ENCODE measurements at regions not wholly inside any gene's neighbourhood (a gene's known extent, or its start where the extent isn't known, plus 50 kb on each side); places are given as distances from the start of the nearest gene placed in this dataset.

DNA sequence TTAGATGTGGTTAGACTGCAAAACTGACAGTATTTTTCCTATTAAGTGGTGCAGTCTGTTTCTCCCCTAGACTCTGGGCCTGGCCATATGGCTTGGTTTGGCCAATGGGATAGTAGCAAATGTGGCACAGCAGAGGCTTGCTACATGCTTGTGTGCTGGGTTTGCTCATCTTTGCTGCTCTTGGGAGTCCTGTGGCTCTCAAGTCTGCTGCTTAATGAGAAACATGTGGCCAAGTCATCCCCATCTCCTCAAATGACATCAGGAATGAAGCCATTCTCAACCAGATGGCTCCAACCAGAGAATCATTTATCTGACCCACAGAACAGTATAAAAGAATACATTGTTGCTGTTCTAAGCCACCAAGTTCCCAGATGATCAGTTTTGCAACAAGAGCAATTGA lies 57.1 kb upstream of the PAX3 start:
- peaks cover 18% of the 10 kb centered on the region; the same call in 1 of the 2 replicates for H3K9me3 ChIP-seq (ENCODE audit: insufficient read depth, low read depth)
- H3K79me2 ChIP-seq (ENCODE audit: low read depth) = no peaks in the 10 kb centered on the region
- no peak for DNase-seq
- no TSS peak for BruUV-seq (replicated peaks)
- no peak overlapping the region for H2AFZ ChIP-seq
- no peak overlapping the region for H3K4me3 ChIP-seq
- no peaks in the 10 kb centered on the region for H3K4me1 ChIP-seq (replicated peaks; ENCODE audit: insufficient read depth)
- no peak overlapping the region for H3K27ac ChIP-seq
- no peaks in the 10 kb centered on the region for H3F3A ChIP-seq (ENCODE audit: insufficient read depth, low read depth)
- no peaks in the 10 kb centered on the region for H4K20me1 ChIP-seq (ENCODE audit: insufficient read depth)
- ChIA-PET POLR2A (ENCODE audit: unreplicated experiment) (no interaction called here), CTCF (no interaction called here)
- H3K9me2 ChIP-seq (ENCODE audit: insufficient read depth) = no peaks in the 10 kb centered on the region
- no peak overlapping the region for H3K4me2 ChIP-seq
- no peak for TF ChIP-seq EZH2 (IDR thresholded peaks at IDR 0.05; ENCODE audit: low read depth)
- TF ChIP-seq, protein P1, sequence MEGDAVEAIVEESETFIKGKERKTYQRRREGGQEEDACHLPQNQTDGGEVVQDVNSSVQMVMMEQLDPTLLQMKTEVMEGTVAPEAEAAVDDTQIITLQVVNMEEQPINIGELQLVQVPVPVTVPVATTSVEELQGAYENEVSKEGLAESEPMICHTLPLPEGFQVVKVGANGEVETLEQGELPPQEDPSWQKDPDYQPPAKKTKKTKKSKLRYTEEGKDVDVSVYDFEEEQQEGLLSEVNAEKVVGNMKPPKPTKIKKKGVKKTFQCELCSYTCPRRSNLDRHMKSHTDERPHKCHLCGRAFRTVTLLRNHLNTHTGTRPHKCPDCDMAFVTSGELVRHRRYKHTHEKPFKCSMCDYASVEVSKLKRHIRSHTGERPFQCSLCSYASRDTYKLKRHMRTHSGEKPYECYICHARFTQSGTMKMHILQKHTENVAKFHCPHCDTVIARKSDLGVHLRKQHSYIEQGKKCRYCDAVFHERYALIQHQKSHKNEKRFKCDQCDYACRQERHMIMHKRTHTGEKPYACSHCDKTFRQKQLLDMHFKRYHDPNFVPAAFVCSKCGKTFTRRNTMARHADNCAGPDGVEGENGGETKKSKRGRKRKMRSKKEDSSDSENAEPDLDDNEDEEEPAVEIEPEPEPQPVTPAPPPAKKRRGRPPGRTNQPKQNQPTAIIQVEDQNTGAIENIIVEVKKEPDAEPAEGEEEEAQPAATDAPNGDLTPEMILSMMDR (conservative IDR thresholded peaks at IDR 0.05) = no peak
- intact Hi-C loops (cut with micrococcal nuclease; ENCODE audit: unreplicated experiment) = loop anchor here (5.0 kb wide), 1 partner anchor 66 kb away; the partner anchor contains the start of gene SGPP2
- no peaks in the 10 kb centered on the region for H3K27me3 ChIP-seq (ENCODE audit: insufficient read depth, low read depth)
- H3K36me3 ChIP-seq (ENCODE audit: low read depth) = no peaks in the 10 kb centered on the region

DNA sequence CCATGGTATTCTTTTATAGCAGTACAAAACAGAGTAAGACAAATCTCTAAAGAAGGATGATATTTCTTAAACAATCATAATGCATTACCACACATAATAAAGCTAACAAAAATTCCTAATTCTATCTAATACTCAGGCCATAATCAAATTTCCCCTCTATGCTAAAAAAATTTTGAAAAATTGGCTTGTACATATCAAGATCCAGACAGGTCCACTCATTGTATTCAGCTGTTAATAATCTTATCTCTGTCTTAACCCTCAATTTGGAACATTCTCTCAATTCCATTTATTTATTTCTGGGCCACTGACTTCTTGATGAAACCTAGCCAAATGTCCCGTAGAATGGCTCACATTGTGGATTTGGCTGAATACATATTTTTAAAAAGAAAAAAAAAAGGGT lies 59.1 kb upstream of the PAX3 start:
- TF ChIP-seq, protein P1 (conservative IDR thresholded peaks at IDR 0.05) = no peak
- TF ChIP-seq EZH2 (IDR thresholded peaks at IDR 0.05; ENCODE audit: low read depth) = no peak
- H3K27me3 ChIP-seq (ENCODE audit: insufficient read depth, low read depth) = no peaks in the 10 kb centered on the region
- no peaks in the 10 kb centered on the region for H3F3A ChIP-seq (ENCODE audit: insufficient read depth, low read depth)
- no peak overlapping the region for H3K4me2 ChIP-seq
- no peaks in the 10 kb centered on the region for H3K9me2 ChIP-seq (ENCODE audit: insufficient read depth)
- no peaks in the 10 kb centered on the region for H3K36me3 ChIP-seq (ENCODE audit: low read depth)
- CTCF ChIA-PET = no interaction called here
- intact Hi-C loops (cut with micrococcal nuclease; ENCODE audit: unreplicated experiment) = loop anchor here (5.0 kb wide), 1 partner anchor 64 kb away; the partner anchor contains the start of gene SGPP2
- no peak overlapping the region for H2AFZ ChIP-seq
- H3K79me2 ChIP-seq (ENCODE audit: low read depth) = no peaks in the 10 kb centered on the region
- no peak overlapping the region for H3K4me3 ChIP-seq
- no peaks in the 10 kb centered on the region for H3K4me1 ChIP-seq (replicated peaks; ENCODE audit: insufficient read depth)
- H4K20me1 ChIP-seq (ENCODE audit: insufficient read depth) = no peaks in the 10 kb centered on the region
- DNase-seq = no peak
- H3K9me3 ChIP-seq (ENCODE audit: insufficient read depth, low read depth) = peaks cover 10% of the 10 kb centered on the region; the same call in 1 of the 2 replicates
- H3K27ac ChIP-seq = no peak overlapping the region
- no TSS peak for BruUV-seq (replicated peaks)
- POLR2A ChIA-PET (ENCODE audit: unreplicated experiment) = no interaction called here

- TF ChIP-seq, protein P1 (conservative IDR thresholded peaks at IDR 0.05) = no peak
- TF ChIP-seq EZH2 (IDR thresholded peaks at IDR 0.05; ENCODE audit: low read depth) = no peak
- Histone ChIP-seq H4K20me1 (ENCODE audit: insufficient read depth) (no peaks in the 10 kb centered on the region), H3K36me3 (ENCODE audit: low read depth) (no peaks in the 10 kb centered on the region), H3K9me2 (ENCODE audit: insufficient read depth) (no peaks in the 10 kb centered on the region), H3K9me3 (ENCODE audit: insufficient read depth, low read depth) (peaks cover 10% of the 10 kb centered on the region; the same call in 1 of the 2 replicates), H3F3A (ENCODE audit: insufficient read depth, low read depth) (no peaks in the 10 kb centered on the region), H2AFZ (no peak overlapping the region), H3K27me3 (ENCODE audit: insufficient read depth, low read depth) (no peaks in the 10 kb centered on the region), H3K4me3 (no peak overlapping the region), H3K79me2 (ENCODE audit: low read depth) (no peaks in the 10 kb centered on the region), H3K27ac (no peak overlapping the region), H3K4me2 (no peak overlapping the region), H3K4me1 (replicated peaks; ENCODE audit: insufficient read depth) (0 out of 2 replicates have a peak, but pooled peaks cover under 1% of the 10 kb centered on the region)
- ChIA-PET CTCF (no interaction called here), POLR2A (ENCODE audit: unreplicated experiment) (no interaction called here)
- no TSS peak for BruUV-seq (replicated peaks)
- peak in 1 of 2 experiments; percentile 33 for DNase-seq
- intact Hi-C loops (cut with micrococcal nuclease; ENCODE audit: unreplicated experiment) = loop anchor here (5.0 kb wide), 1 partner anchor 63 kb away; the partner anchor contains the start of gene SGPP2
Observed at GRCh38 chr2:222358876-222359275, 60.1 kb upstream of the PAX3 start.

Measured in PC-9 (cell line).